SK-N-SH (cell line): ENCODE measurements at regions not wholly inside any gene's neighbourhood (a gene's known extent, or its start where the extent isn't known, plus 50 kb on each side); places are given as distances from the start of the nearest gene placed in this dataset.

Experiments
- CHD2 ChIP-seq: fragments of 150-350 bp; IDR thresholded peaks from 2 replicates; pipeline ENCODE4 v1.6.1; 2018; ENCODE audit warnings: low read length; ENCODE audit not compliant: partially characterized antibody
- MXI1 ChIP-seq: IDR thresholded peaks from 2 replicates; pipeline ENCODE4 v1.6.1; 2012; ENCODE audit warnings: mild to moderate bottlenecking, low read depth, low read length, improper control_type of control experiment
- POLR2AphosphoS5 ChIP-seq: IDR thresholded peaks from 2 replicates; pipeline ENCODE4 v1.6.1; 2012; ENCODE audit warnings: low read depth, low read length
- RCOR1 ChIP-seq: fragments of 150-350 bp; IDR thresholded peaks from 2 replicates; pipeline ENCODE4 v1.6.1; 2017; ENCODE audit warnings: antibody characterized with exemption, low read length
- REST ChIP-seq: IDR thresholded peaks from 2 replicates; pipeline ENCODE4 v1.6.1; 2012; ENCODE audit warnings: mild to moderate bottlenecking, low read depth, low read length, moderate library complexity
- SIN3A ChIP-seq: IDR thresholded peaks from 2 replicates; pipeline ENCODE4 v1.6.1; 2012; ENCODE audit warnings: low read depth, mild to moderate bottlenecking, low read length, moderate library complexity, borderline replicate concordance
- TAF1 ChIP-seq: IDR thresholded peaks from 2 replicates; pipeline ENCODE4 v1.6.1; 2012; ENCODE audit warnings: low read depth, mild to moderate bottlenecking, low read length, moderate library complexity, borderline replicate concordance
- TF ChIP-seq, protein P1 (sequence below): fragments of 200-600 bp; sonication (generic); IDR thresholded peaks from 2 replicates; pipeline ENCODE4 v1.6.1; 2017; ENCODE audit warnings: antibody characterized with exemption, mild to moderate bottlenecking, moderate library complexity
- TF ChIP-seq, protein P2 (sequence below): IDR thresholded peaks from 2 replicates; pipeline ENCODE4 v1.4.0; 2012; ENCODE audit warnings: low read depth, borderline replicate concordance
- TF ChIP-seq, protein P3 (sequence below): IDR thresholded peaks from 2 replicates; pipeline ENCODE4 v1.4.0; 2012; ENCODE audit warnings: low read depth, borderline replicate concordance

GRCh38 chr15:58284293-58284692 is 146.1 kb downstream of the AQP9 start:
- TF ChIP-seq, protein P1, sequence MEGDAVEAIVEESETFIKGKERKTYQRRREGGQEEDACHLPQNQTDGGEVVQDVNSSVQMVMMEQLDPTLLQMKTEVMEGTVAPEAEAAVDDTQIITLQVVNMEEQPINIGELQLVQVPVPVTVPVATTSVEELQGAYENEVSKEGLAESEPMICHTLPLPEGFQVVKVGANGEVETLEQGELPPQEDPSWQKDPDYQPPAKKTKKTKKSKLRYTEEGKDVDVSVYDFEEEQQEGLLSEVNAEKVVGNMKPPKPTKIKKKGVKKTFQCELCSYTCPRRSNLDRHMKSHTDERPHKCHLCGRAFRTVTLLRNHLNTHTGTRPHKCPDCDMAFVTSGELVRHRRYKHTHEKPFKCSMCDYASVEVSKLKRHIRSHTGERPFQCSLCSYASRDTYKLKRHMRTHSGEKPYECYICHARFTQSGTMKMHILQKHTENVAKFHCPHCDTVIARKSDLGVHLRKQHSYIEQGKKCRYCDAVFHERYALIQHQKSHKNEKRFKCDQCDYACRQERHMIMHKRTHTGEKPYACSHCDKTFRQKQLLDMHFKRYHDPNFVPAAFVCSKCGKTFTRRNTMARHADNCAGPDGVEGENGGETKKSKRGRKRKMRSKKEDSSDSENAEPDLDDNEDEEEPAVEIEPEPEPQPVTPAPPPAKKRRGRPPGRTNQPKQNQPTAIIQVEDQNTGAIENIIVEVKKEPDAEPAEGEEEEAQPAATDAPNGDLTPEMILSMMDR, result no peak
- TF ChIP-seq CHD2, result no peak
- TF ChIP-seq TAF1, result no peak
- TF ChIP-seq POLR2AphosphoS5, result no peak
- TF ChIP-seq MXI1, result no peak
- TF ChIP-seq, protein P2, sequence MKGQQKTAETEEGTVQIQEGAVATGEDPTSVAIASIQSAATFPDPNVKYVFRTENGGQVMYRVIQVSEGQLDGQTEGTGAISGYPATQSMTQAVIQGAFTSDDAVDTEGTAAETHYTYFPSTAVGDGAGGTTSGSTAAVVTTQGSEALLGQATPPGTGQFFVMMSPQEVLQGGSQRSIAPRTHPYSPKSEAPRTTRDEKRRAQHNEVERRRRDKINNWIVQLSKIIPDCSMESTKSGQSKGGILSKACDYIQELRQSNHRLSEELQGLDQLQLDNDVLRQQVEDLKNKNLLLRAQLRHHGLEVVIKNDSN, result no peak
- no peak for TF ChIP-seq SIN3A
- no peak for TF ChIP-seq RCOR1
- TF ChIP-seq REST, result no peak
- TF ChIP-seq, protein P3, sequence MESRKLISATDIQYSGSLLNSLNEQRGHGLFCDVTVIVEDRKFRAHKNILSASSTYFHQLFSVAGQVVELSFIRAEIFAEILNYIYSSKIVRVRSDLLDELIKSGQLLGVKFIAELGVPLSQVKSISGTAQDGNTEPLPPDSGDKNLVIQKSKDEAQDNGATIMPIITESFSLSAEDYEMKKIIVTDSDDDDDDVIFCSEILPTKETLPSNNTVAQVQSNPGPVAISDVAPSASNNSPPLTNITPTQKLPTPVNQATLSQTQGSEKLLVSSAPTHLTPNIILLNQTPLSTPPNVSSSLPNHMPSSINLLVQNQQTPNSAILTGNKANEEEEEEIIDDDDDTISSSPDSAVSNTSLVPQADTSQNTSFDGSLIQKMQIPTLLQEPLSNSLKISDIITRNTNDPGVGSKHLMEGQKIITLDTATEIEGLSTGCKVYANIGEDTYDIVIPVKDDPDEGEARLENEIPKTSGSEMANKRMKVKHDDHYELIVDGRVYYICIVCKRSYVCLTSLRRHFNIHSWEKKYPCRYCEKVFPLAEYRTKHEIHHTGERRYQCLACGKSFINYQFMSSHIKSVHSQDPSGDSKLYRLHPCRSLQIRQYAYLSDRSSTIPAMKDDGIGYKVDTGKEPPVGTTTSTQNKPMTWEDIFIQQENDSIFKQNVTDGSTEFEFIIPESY, result no peak
